ENCODE measurements at regions not wholly inside any gene's neighbourhood (a gene's known extent, or its start where the extent isn't known, plus 50 kb on each side); places are given as distances from the start of the nearest gene placed in this dataset.

- TF ChIP-seq CTCF (IDR thresholded peaks at IDR 0.05) = no peak
- no peak for DNase-seq (ENCODE audit: low spot score)
- ATAC-seq (ENCODE audit: low FRiP score) = no peak
Measured at GRCh38 chr9:107960916-107961315, 471.3 kb upstream of the KLF4 start.

- no peak for ATAC-seq (ENCODE audit: low FRiP score)
- TF ChIP-seq CTCF (IDR thresholded peaks at IDR 0.05) = no peak
- DNase-seq (ENCODE audit: low spot score) = no peak
Measured at GRCh38 chr9:107954312-107954711, 464.7 kb upstream of the KLF4 start.

- ATAC-seq (ENCODE audit: low FRiP score) = no peak
- DNase-seq (ENCODE audit: low spot score) = no peak
- TF ChIP-seq CTCF (IDR thresholded peaks at IDR 0.05) = no peak
Measured at GRCh38 chr9:107953556-107954125, 464.1 kb upstream of the KLF4 start.

- TF ChIP-seq CTCF (IDR thresholded peaks at IDR 0.05) = no peak
- DNase-seq (ENCODE audit: low spot score) (no peak), ATAC-seq (ENCODE audit: low FRiP score) (no peak)
Measured at GRCh38 chr9:107952773-107953172, 463.2 kb upstream of the KLF4 start.

- TF ChIP-seq CTCF (IDR thresholded peaks at IDR 0.05) = no peak
- ATAC-seq (ENCODE audit: low FRiP score) (no peak), DNase-seq (ENCODE audit: low spot score) (no peak)
Measured at GRCh38 chr9:107951511-107951910, 461.9 kb upstream of the KLF4 start.

- DNase-seq (ENCODE audit: low spot score) = no peak
- TF ChIP-seq CTCF (IDR thresholded peaks at IDR 0.05) = no peak
- ATAC-seq (ENCODE audit: low FRiP score) = no peak
Measured at GRCh38 chr9:107949061-107949460, 459.5 kb upstream of the KLF4 start.

GRCh38 chr9:107948601-107949000 is 459.0 kb upstream of the KLF4 start:
- no peak for TF ChIP-seq CTCF (IDR thresholded peaks at IDR 0.05)
- ATAC-seq (ENCODE audit: low FRiP score) = no peak
- no peak for DNase-seq (ENCODE audit: low spot score)
